Ishikawa (cell line): ENCODE measurements at regions not wholly inside any gene's neighbourhood (a gene's known extent, or its start where the extent isn't known, plus 50 kb on each side); places are given as distances from the start of the nearest gene placed in this dataset.

Experiments
- CEBPB ChIP-seq: IDR thresholded peaks from 2 replicates; pipeline ENCODE4 v1.6.1; 2012
- EGR1 ChIP-seq: IDR thresholded peaks from 2 replicates; pipeline ENCODE4 v1.6.1; 2012
- TCF12 ChIP-seq: IDR thresholded peaks from 2 replicates; pipeline ENCODE4 v1.6.1; 2012; ENCODE audit warnings: low read depth

DNA sequence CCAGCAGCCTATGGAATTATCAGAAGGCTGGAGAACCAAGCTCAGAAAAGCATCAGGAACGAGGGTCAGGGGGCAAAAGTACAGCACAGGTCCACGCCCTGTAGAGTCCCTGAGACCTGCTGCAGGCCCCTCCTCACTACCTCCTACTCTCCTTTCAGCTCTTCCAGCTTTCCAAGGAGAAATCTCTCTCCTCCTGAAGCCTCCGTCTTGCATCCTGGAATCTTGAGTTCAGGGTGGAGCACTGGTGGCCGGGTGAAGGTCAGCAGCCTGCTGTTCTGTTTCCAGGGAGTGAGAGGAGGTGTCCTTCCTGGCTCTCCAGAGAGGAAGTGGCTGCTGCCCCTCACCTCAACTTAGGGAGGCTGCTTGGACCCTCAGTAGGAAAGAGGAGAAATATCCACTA is 342.3 kb downstream of the ZSWIM6 start:
- no peak for TF ChIP-seq EGR1
- TF ChIP-seq TCF12, result no peak
- no peak for TF ChIP-seq CEBPB
